Neural cell (in vitro differentiated cells): ENCODE measurements at regions not wholly inside any gene's neighbourhood (a gene's known extent, or its start where the extent isn't known, plus 50 kb on each side); places are given as distances from the start of the nearest gene placed in this dataset.

Experiments used
- H2AFZ ChIP-seq: fragments of 200-600, 300-800 bp; sonication (generic), shearing (Covaris generic); 2 replicates; pipeline ENCODE4 v1.6.0; 2014; ENCODE audit warnings: low read depth, mild to moderate bottlenecking, antibody characterized with exemption, low read length, moderate library complexity
- H3F3A ChIP-seq: fragments of 200-600 bp; shearing (Covaris generic); 2 replicates; pipeline ENCODE4 v1.6.1; 2016; ENCODE audit warnings: mild to moderate bottlenecking, moderate library complexity, mixed read lengths, antibody characterized with exemption, low read length; ENCODE audit not compliant: insufficient read depth, poor library complexity, severe bottlenecking
- H3K27ac ChIP-seq: fragments of 200-600, 300-800 bp; sonication (generic), shearing (Covaris generic); 2 replicates; pipeline ENCODE4 v1.5.1; 2014; ENCODE audit warnings: mild to moderate bottlenecking, low read length, moderate library complexity
- H3K27me3 ChIP-seq: fragments of 300-800, 200-600 bp; sonication (generic), shearing (Covaris generic); 2 replicates; pipeline ENCODE4 v1.6.0; 2014; ENCODE audit warnings: mild to moderate bottlenecking, low read depth, low read length, moderate library complexity; ENCODE audit not compliant: insufficient read depth
- H3K36me3 ChIP-seq: fragments of 300-800, 200-600 bp; sonication (generic), shearing (Covaris generic); 2 replicates; pipeline ENCODE4 v1.5.1; 2014; ENCODE audit warnings: mild to moderate bottlenecking, antibody characterized with exemption, low read length, moderate library complexity; ENCODE audit not compliant: insufficient read depth
- H3K4me2 ChIP-seq: fragments of 300-800, 200-600 bp; sonication (generic), shearing (Covaris generic); 2 replicates; pipeline ENCODE4 v1.6.0; 2014; ENCODE audit warnings: mild to moderate bottlenecking, low read length
- H3K4me3 ChIP-seq: fragments of 300-800, 200-600 bp; sonication (generic), shearing (Covaris generic); 2 replicates; pipeline ENCODE4 v1.5.1; 2014; ENCODE audit warnings: mild to moderate bottlenecking, low read length, moderate library complexity
- H3K79me2 ChIP-seq: fragments of 200-600 bp; shearing (Covaris generic); replicated peaks from 2 replicates; pipeline ENCODE4 v1.6.0; 2014; ENCODE audit warnings: mild to moderate bottlenecking, low read length, moderate library complexity; ENCODE audit not compliant: insufficient read depth
- H3K9ac ChIP-seq: fragments of 300-800, 200-600 bp; sonication (generic), shearing (Covaris generic); 2 replicates; pipeline ENCODE4 v1.6.1; 2016; ENCODE audit warnings: mild to moderate bottlenecking, low read length, mixed read lengths
- H3K9me2 ChIP-seq: fragments of 200-600 bp; shearing (Covaris generic); 2 replicates; pipeline ENCODE4 v1.6.1; 2016; ENCODE audit warnings: mild to moderate bottlenecking, low read length, mixed read lengths; ENCODE audit not compliant: insufficient read depth
- H3K9me3 ChIP-seq: fragments of 200-600, 300-800 bp; sonication (generic), shearing (Covaris generic); 2 replicates; pipeline ENCODE4 v1.6.1; 2016; ENCODE audit warnings: mild to moderate bottlenecking, mixed run types, low read length, moderate library complexity, mixed read lengths
- H4K20me1 ChIP-seq: fragments of 200-600 bp; shearing (Covaris generic); 2 replicates; pipeline ENCODE4 v1.6.1; 2016; ENCODE audit warnings: mild to moderate bottlenecking, mixed run types; ENCODE audit not compliant: insufficient read depth
- EP300 ChIP-seq: fragments of 450-650 bp; conservative IDR thresholded peaks from 2 replicates; pipeline ENCODE4 v1.6.1; 2014; ENCODE audit warnings: antibody characterized with exemption, mild to moderate bottlenecking, moderate library complexity; ENCODE audit not compliant: poor library complexity, severe bottlenecking
- EZH2 ChIP-seq: fragments of 200-600, 300-800 bp; shearing (Covaris generic), sonication (generic); IDR thresholded peaks from 2 replicates; pipeline ENCODE4 v1.6.1; 2014; ENCODE audit warnings: antibody characterized with exemption, low read length, borderline replicate concordance, mild to moderate bottlenecking; ENCODE audit not compliant: insufficient read depth, poor library complexity, severe bottlenecking
- MXI1 ChIP-seq: fragments of 450-650 bp; conservative IDR thresholded peaks from 2 replicates; pipeline ENCODE4 v1.6.1; 2014; ENCODE audit warnings: antibody characterized with exemption, mild to moderate bottlenecking; ENCODE audit not compliant: poor library complexity, severe bottlenecking
- POLR2AphosphoS5 ChIP-seq: IDR thresholded peaks from 2 replicates; pipeline ENCODE4 v1.6.1; 2012
- RAD21 ChIP-seq: fragments of 450-650 bp; conservative IDR thresholded peaks from 2 replicates; pipeline ENCODE4 v1.6.1; 2014; ENCODE audit warnings: antibody characterized with exemption, mild to moderate bottlenecking, moderate library complexity
- SMC3 ChIP-seq: fragments of 450-650 bp; conservative IDR thresholded peaks from 2 replicates; pipeline ENCODE4 v1.6.1; 2014; ENCODE audit warnings: antibody characterized with exemption, mild to moderate bottlenecking, moderate library complexity; ENCODE audit not compliant: poor library complexity
- TAF1 ChIP-seq: IDR thresholded peaks from 2 replicates; pipeline ENCODE4 v1.6.1; 2012; ENCODE audit warnings: low read depth
- TF ChIP-seq, protein P1 (sequence below): IDR thresholded peaks from 2 replicates; pipeline ENCODE4 v1.6.1; 2012; ENCODE audit warnings: borderline replicate concordance
- TF ChIP-seq, protein P2 (sequence below): fragments of 450-650 bp; IDR thresholded peaks from 2 replicates; pipeline ENCODE4 v1.5.1; 2014; ENCODE audit warnings: antibody characterized with exemption, mild to moderate bottlenecking, moderate library complexity; ENCODE audit not compliant: poor library complexity, severe bottlenecking

DNA sequence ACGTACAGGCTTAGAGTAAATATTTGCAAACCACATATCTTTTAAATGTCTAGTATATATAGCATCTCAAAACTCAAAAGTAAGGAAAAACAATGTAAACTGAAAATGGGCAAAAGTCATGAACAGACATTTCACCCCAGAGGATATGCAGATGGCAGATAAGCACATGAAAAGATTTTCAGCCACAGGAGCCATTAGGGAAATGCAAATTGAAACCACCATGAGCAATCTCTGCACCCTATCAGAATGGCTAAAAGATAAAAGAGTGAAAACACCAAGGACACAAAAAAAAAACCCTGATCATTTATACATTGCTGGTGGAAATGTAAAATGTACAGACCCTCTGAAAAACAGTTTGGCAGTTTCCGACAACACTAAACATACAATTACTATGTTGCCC, 292.7 kb downstream of the ZNF516 start:
- peaks cover 6% of the 10 kb centered on the region for H3K9me3 ChIP-seq
- H3K4me2 ChIP-seq: no peak overlapping the region
- H3K79me2 ChIP-seq: no peaks in the 10 kb centered on the region
- H3K27ac ChIP-seq: no peak overlapping the region
- H3K9ac ChIP-seq: no peak overlapping the region
- no peaks in the 10 kb centered on the region for H4K20me1 ChIP-seq
- H3F3A ChIP-seq: no peaks in the 10 kb centered on the region
- H3K36me3 ChIP-seq: no peaks in the 10 kb centered on the region
- no peak overlapping the region for H2AFZ ChIP-seq
- no peaks in the 10 kb centered on the region for H3K27me3 ChIP-seq
- H3K4me3 ChIP-seq: no peak overlapping the region
- no peak for TF ChIP-seq TAF1
- no peak for TF ChIP-seq EP300
- no peak for TF ChIP-seq SMC3
- no peak for TF ChIP-seq POLR2AphosphoS5
- no peak for TF ChIP-seq EZH2
- TF ChIP-seq, protein P1, sequence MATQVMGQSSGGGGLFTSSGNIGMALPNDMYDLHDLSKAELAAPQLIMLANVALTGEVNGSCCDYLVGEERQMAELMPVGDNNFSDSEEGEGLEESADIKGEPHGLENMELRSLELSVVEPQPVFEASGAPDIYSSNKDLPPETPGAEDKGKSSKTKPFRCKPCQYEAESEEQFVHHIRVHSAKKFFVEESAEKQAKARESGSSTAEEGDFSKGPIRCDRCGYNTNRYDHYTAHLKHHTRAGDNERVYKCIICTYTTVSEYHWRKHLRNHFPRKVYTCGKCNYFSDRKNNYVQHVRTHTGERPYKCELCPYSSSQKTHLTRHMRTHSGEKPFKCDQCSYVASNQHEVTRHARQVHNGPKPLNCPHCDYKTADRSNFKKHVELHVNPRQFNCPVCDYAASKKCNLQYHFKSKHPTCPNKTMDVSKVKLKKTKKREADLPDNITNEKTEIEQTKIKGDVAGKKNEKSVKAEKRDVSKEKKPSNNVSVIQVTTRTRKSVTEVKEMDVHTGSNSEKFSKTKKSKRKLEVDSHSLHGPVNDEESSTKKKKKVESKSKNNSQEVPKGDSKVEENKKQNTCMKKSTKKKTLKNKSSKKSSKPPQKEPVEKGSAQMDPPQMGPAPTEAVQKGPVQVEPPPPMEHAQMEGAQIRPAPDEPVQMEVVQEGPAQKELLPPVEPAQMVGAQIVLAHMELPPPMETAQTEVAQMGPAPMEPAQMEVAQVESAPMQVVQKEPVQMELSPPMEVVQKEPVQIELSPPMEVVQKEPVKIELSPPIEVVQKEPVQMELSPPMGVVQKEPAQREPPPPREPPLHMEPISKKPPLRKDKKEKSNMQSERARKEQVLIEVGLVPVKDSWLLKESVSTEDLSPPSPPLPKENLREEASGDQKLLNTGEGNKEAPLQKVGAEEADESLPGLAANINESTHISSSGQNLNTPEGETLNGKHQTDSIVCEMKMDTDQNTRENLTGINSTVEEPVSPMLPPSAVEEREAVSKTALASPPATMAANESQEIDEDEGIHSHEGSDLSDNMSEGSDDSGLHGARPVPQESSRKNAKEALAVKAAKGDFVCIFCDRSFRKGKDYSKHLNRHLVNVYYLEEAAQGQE: no peak
- TF ChIP-seq RAD21: no peak
- H3K9me2 ChIP-seq: no peaks in the 10 kb centered on the region

DNA sequence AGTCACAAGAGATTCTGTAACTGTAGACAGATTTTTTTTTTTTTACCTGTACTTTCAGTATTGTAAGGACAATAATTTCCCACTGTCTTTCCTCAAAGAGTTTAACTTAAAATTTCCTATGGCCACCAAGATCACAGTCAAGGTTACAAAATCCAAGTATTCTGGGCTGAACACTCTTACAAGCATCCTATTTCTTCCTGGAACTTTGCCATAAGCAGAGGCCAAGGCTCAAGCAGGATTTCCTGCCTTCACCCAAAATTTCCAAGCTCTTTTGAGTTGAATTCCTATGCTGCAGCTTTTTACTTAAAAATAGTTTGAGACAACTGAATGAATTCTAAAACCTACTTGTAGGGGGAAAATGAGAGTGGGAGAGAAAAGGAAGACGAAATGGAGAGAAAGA, 299.4 kb downstream of the ZNF516 start:
- H3K4me3 ChIP-seq: no peak overlapping the region
- H3K9ac ChIP-seq: no peak overlapping the region
- H2AFZ ChIP-seq: no peak overlapping the region
- H3K36me3 ChIP-seq: no peaks in the 10 kb centered on the region
- no peak for TF ChIP-seq TAF1
- TF ChIP-seq RAD21: no peak
- no peak for TF ChIP-seq MXI1
- TF ChIP-seq EZH2: no peak
- TF ChIP-seq, protein P2, sequence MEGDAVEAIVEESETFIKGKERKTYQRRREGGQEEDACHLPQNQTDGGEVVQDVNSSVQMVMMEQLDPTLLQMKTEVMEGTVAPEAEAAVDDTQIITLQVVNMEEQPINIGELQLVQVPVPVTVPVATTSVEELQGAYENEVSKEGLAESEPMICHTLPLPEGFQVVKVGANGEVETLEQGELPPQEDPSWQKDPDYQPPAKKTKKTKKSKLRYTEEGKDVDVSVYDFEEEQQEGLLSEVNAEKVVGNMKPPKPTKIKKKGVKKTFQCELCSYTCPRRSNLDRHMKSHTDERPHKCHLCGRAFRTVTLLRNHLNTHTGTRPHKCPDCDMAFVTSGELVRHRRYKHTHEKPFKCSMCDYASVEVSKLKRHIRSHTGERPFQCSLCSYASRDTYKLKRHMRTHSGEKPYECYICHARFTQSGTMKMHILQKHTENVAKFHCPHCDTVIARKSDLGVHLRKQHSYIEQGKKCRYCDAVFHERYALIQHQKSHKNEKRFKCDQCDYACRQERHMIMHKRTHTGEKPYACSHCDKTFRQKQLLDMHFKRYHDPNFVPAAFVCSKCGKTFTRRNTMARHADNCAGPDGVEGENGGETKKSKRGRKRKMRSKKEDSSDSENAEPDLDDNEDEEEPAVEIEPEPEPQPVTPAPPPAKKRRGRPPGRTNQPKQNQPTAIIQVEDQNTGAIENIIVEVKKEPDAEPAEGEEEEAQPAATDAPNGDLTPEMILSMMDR: no peak
- TF ChIP-seq POLR2AphosphoS5: no peak
- TF ChIP-seq EP300: no peak
- TF ChIP-seq SMC3: no peak
- TF ChIP-seq, protein P1: no peak
- H3K27me3 ChIP-seq: no peaks in the 10 kb centered on the region
- no peaks in the 10 kb centered on the region for H3K9me2 ChIP-seq
- no peaks in the 10 kb centered on the region for H4K20me1 ChIP-seq
- H3K9me3 ChIP-seq: peaks cover 3% of the 10 kb centered on the region
- no peak overlapping the region for H3K27ac ChIP-seq
- H3K79me2 ChIP-seq: no peaks in the 10 kb centered on the region
- no peak overlapping the region for H3K4me2 ChIP-seq
- no peaks in the 10 kb centered on the region for H3F3A ChIP-seq
